HG03432 (cell line): ENCODE measurements at regions not wholly inside any gene's neighbourhood (a gene's known extent, or its start where the extent isn't known, plus 50 kb on each side); places are given as distances from the start of the nearest gene placed in this dataset.
"Not testable (repeated sequence)": the region's sequence is repeated elsewhere in the genome, so short reads cannot be mapped to it uniquely, and the experiment has no call there.

Experiments
- ATAC-seq: cut with Tn5 transposase; IDR thresholded peaks from one replicate; pipeline ENCODE4 v1.9.1; 2021; ENCODE audit warnings: mild to moderate bottlenecking, moderate library complexity; ENCODE audit not compliant: unreplicated experiment

GRCh38 chr4:116702949-116703348 lies 382.4 kb downstream of the TRAM1L1 start:
- ATAC-seq, result no peak

DNA sequence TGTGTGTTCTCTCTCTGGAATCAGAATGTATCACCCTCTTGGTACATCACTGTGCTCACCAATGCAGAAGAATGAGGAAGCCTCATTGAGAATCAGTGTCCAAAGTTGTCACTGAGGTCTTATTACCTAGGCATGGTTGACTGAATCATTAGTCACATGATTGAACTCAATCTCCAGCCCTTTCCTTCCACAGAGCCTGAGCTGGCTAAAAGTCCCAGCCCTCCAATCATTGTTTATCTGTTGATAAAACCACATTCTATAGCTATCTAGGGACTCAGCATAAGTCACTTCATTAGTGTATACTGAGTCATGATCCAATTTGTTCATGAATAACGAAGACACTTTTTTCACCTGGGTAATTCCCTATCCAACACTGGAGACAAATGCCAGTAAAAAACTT lies 396.8 kb downstream of the TRAM1L1 start:
- ATAC-seq, result no peak

GRCh38 chr4:116668190-116668589 lies 417.2 kb downstream of the TRAM1L1 start:
- no peak for ATAC-seq

DNA sequence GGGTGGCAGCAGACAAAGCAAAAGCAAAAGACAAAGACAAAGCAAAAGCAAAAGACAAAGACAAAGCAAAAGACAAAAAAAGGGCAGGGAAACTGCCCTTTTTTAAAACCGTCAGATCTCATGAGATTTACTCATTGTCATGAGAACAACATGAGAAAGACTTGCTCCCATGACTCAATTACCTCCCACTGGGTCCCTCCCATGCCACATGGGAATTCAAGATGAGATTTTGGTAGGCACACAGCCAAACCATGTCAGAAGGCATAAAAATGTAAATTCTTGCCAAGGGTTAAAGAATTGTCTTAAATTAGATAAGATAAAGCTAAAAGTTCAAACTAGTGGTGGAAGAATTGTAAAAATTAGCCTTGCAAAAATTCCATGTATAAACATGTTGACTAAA lies 419.7 kb downstream of the TRAM1L1 start:
- no peak for ATAC-seq

GRCh38 chr4:116664198-116664597 lies 421.2 kb downstream of the TRAM1L1 start:
- no peak for ATAC-seq

DNA sequence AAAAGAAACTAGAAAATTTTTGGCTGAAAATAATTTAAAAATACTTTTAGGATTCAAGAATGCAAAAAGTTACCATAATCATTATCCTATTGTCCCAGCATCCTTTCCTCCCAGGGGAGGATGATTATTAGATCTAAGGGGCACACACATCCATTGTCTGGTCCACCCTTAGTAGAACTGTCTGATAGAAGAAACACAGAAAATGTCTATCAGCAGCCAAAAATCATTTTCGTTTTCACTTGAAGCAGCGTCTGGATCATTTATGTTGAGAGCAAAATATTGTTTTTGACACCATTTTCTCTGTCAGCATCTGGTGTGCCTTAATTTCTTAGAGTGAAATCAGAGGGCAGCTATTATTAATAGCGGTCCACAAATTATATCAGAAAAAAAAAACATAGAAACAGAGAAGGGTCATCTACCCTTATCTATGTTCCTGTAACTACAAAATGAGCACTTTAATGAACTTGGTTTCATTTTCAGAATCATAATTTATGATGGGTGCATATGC lies 446.3 kb downstream of the TRAM1L1 start:
- peak; percentile 30 for ATAC-seq

- ATAC-seq, result no peak
These were observed 446.8 kb downstream of the TRAM1L1 start for GRCh38 chr4:116638592-116638991.

GRCh38 chr4:116636917-116637316 lies 448.5 kb downstream of the TRAM1L1 start:
- ATAC-seq, result peak; percentile 99

DNA sequence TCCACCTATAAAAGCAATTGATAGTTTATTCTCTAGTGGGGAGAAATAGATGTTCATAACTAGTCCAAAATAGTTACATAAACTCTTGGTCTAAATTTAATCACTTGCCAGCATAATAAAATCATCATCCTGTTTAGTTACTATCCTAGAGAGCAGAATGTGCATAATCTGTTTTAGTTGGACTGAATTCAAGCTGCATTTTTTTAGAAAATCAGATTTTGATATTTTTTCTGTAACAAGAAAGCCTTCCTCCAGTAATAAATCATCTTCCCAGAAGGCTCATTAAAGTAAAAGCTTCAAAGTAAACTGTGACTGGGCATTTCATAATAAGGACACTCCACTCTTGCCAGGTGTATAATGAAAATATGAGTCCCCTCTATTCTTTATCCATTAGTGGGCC lies 453.1 kb downstream of the TRAM1L1 start:
- no peak for ATAC-seq

DNA sequence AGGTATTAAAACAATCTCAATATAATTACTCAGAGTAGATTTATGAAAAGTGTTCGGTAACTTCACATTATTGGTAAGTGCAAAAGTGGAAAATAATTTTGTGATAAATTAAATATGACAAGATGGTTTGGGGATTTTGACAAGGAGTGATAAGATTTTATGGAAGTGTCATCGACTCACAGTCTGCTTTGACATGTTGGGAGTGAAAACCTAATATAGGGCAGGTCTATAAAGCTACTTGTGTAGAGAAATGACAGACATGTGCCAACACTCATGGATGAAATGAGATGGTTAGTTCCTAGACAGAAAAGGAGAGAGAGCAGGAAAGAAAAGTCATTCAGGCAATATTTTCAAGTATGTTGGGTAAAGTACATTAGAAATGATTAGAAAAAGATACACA lies 456.8 kb downstream of the TRAM1L1 start:
- no peak for ATAC-seq

GRCh38 chr4:116627545-116627944 lies 457.8 kb downstream of the TRAM1L1 start:
- no peak for ATAC-seq

DNA sequence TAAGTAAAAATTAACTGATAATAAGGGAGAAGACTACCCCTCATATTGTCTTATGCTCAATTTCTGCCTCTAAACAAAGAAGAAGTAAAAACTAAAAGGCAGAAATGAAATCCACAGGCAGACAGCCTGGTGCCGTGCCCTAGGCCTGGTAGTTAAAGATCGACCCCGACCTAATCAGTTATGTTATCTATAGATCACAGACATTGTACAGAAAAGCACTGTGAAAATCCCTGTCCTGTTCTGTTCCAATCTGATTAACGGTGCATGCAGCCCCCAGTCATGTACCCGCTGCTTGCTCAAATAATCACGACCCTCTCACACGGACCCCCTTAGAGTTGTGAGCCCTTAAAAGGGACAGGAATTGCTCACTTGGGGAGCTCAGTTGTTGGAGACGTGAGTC lies 465.9 kb downstream of the TRAM1L1 start:
- not testable (repeated sequence) for ATAC-seq

DNA sequence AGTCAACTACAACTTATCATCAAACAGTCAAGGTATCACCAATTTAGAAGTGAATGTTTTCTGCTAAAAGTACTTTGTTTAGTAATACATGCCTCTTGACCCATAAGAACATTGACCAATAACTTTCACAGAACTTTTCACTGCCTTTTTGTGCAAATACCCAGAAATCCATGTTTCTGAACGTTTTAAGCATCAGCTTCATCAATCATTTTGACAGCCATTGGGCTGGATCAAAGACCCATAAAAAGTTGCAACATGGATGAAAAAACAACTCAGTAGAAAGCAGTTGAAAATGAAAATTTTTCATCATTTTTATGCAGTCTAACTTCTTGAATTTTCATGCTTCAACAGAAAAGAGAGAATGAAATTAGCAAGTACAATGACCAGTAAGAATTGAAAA lies 466.7 kb downstream of the TRAM1L1 start:
- no peak for ATAC-seq

- no peak for ATAC-seq
These were observed 482.3 kb downstream of the TRAM1L1 start for GRCh38 chr4:116603096-116603495.

- no peak for ATAC-seq
These were observed 485.5 kb downstream of the TRAM1L1 start for GRCh38 chr4:116599859-116600258.

DNA sequence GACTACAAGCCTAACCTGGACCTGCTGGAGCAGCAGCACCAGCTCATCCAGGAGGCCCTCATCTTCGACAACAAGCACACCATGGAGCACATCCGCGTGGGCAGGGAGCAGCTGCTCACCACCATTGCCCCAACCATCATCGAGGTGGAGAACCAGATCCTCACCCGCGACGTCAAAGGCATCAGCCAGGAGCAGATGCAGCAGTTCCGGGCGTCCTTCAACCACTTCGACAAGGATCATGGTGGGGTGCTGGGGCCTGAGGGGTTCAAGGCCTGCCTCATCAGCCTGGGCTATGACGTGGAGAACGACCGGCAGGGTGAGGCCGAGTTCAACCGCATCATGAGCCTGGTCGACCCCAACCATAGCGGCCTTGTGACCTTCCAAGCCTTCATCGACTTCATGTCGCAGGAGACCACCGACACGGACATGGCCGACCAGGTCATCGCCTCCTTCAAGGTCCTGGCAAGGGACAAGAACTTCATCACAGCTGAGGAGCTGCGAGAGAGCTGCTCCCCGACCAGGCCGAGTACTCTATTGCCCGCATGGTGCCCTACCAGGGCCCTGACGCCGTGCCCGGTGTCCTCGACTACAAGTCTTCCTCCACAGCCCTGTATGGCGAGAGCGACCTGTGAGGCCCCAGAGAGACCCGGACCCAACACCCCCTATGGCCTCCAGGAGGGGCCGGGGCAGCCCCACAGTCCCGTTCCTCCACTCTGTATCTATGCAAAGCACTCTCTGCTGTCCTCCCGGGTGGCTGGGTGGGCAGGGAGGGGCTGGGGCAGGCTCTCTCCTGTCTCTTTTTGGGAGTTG lies 486.2 kb downstream of the TRAM1L1 start:
- ATAC-seq, result no peak

DNA sequence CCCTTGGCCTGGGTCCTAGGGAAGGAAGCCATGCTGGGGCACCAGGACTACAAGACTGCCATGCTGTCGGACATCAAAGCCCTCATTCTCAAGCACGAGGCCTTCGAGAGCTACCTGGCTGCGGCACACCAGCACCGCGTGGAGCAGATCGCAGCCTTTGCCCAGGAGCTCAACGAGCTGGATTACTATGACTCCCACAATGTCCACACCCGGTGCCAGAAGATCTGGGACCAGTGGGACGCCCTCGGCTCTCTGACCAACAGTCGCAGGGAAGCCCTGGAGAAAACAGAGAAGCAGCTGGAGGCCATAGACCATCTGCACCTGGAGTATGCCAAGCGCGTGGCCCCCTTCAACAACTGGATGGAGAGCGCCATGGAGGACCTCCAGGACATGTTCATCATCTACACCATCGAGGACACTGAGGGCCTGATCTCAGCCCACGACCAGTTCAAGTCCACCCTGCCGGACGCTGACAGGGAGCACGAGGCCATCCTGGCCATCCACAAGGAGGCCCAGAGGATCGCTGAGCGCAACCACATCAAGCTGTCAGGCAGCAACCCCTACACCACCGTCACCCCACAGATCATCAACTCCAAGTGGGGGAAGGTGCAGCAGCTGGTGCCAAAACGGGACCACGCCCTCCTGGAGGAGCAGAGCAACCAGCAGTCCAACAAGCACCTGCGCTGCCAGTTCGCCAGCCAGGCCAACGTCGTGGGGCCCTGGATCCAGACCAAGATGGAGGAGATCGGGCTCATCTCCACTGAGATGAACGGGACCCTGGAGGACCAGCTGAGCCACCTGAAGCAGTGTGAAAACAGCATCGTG lies 487.0 kb downstream of the TRAM1L1 start:
- ATAC-seq, result no peak

DNA sequence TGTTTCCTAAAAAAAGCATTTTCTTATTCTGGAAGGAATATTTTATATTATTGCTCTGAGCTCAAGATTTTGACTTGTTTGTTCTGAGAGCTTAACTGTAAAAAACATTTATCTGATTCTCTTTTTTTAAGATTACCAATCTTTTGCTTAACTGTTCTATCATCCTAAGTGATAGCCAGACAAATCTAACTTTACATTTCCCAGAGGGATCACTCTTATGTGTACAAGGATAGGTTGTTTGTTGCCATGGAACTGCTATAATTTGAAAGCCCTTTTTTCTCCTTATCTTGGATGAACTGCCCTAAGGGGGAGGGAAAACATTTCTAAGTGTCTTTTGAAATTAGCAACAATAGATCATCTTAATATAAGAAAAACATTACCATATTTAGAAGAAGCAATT lies 494.7 kb downstream of the TRAM1L1 start:
- ATAC-seq, result no peak

DNA sequence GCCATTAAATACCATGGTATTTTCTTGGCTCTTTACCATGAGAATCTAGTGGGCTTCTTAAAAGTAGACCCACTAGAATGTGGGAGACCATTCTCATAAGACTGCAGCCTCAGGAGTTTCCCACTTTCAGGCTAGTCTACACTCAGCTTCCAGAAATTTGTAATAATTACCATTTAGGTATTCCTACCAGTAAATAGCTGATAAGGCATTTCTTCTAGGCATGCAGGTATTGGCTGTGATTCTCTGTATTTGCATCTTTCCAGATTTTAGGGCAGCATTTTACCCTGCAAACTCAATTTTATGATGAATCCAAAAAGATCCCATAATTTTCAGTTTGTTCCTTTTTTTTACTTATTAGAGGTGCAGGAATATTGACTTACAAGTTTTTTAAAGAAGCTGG lies 496.6 kb downstream of the TRAM1L1 start:
- no peak for ATAC-seq

- ATAC-seq, result no peak
These were observed 500.1 kb downstream of the TRAM1L1 start for GRCh38 chr4:116585246-116585645.

DNA sequence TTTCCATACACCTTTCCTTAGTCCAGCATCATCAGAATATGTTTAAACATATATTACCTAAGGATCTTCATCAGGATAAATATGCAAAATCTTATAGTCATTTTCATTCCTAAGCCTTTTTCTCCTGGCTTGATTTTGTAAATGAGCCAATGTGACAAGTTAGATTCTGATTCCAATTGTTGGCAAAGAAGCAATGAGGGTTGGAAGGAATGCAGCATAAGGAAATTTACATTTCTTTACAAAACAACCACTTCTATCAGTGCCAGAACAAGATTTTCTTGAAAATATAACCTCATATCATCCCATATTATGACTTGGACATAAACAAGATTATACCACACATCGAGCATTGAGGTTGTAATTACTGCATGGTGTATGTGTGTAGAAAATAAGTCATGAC lies 508.1 kb downstream of the TRAM1L1 start:
- no peak for ATAC-seq

DNA sequence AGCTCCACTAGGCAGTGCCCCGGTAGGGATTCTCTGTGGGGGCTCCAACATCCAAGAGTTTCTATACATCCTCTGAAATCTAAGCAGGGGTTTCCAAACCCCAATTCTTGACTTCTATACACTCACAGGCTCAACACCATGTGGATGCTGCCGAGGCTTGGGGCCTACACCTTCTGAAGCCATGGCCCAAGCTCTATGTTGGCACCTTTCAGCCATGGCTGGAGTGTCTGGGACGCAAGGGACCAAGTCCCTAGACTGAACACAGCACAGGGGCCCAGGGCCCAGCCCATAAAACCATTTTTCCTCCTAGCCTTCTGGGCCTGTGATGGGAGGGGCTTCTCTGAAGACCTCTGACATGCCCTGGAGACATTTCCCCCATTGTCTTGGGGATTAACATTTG lies 511.8 kb downstream of the TRAM1L1 start:
- ATAC-seq, result no peak
